IPS-18a (cell line): ENCODE measurements at regions not wholly inside any gene's neighbourhood (a gene's known extent, or its start where the extent isn't known, plus 50 kb on each side); places are given as distances from the start of the nearest gene placed in this dataset.

Source experiments
- H3K27ac ChIP-seq: one replicate; pipeline ENCODE4 v1.5.1; 2013; ENCODE audit warnings: low read length
- H3K27me3 ChIP-seq: one replicate; pipeline ENCODE4 v1.6.1; 2013; ENCODE audit warnings: mild to moderate bottlenecking, low read length; ENCODE audit not compliant: control insufficient read depth, insufficient read depth
- H3K36me3 ChIP-seq: one replicate; pipeline ENCODE4 v1.6.1; 2013; ENCODE audit warnings: low read depth, low read length; ENCODE audit not compliant: control insufficient read depth
- H3K4me1 ChIP-seq: one replicate; pipeline ENCODE4 v1.6.1; 2013; ENCODE audit warnings: low read depth, low read length; ENCODE audit not compliant: control insufficient read depth
- H3K4me3 ChIP-seq: one replicate; pipeline ENCODE4 v1.5.1; 2013; ENCODE audit warnings: low read length
- H3K9ac ChIP-seq: one replicate; pipeline ENCODE4 v1.6.1; 2013; ENCODE audit warnings: mild to moderate bottlenecking, low read length, moderate library complexity
- H3K9me3 ChIP-seq: one replicate; pipeline ENCODE4 v1.6.1; 2013; ENCODE audit warnings: low read depth, low read length; ENCODE audit not compliant: control insufficient read depth

DNA sequence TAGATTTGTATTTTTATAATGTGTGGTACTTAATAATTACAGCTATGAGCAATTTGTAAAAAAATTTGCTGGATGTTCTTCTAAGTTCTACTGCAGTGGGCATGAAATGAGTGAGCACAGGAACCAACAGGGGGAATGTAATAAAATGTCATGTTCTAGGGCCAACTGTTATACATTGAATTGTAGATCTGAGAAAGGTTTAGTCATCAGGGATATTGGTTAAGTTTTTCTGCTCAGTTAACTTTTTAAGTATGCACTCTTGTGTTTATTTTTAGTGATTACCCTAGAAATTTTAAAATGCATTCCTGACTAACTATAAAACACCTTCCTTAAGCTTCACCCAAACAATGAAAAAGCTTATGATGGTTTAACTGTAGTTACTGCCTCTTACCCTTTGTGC is 101.8 kb downstream of the CAND1 start:
- Histone ChIP-seq H3K36me3 (no peaks in the 10 kb centered on the region), H3K27ac (no peak overlapping the region), H3K9ac (no peak overlapping the region), H3K4me3 (no peak overlapping the region), H3K27me3 (no peaks in the 10 kb centered on the region), H3K9me3 (no peaks in the 10 kb centered on the region), H3K4me1 (no peaks in the 10 kb centered on the region)

DNA sequence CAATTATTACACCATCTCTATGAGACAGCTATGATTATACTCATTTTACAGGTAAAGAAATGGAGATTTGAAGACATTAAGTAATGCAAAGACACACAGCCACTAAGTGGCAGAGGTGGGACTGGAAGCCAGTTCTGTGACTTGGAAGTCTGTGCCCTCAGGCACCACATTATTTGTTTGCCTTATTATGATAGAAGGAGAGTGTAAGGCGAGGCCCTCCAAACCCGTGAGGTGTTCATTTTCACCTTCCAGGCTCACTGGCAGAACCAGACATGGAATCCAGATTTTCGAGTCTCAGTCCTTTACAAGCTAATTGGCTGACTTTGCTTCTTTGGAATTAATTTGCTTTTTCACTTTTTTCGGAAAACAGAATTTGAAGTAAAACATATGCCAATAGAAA is 107.9 kb downstream of the CAND1 start:
- Histone ChIP-seq H3K36me3 (no peaks in the 10 kb centered on the region), H3K9me3 (no peaks in the 10 kb centered on the region), H3K9ac (no peak overlapping the region), H3K27me3 (no peaks in the 10 kb centered on the region), H3K27ac (no peak overlapping the region), H3K4me3 (no peak overlapping the region), H3K4me1 (no peaks in the 10 kb centered on the region)

DNA sequence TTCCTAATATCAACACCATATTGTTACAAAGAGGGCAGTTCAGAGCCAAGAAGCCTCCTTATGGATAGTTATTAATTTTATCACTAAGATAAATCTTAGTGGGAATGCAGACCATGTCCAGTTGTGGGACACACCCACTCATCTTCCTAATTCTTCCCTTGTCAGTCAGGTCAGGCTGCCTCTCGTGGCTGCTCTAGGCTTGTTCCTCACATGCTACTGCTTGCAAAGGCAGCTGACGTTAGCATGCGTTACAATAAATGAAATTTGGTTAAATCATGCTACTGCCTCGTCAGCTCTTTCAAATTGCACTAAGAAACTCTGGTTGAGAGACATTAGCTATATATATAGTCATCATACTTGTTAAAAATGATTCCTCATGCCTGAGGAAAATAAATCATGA is 108.4 kb downstream of the CAND1 start:
- H3K36me3 ChIP-seq, result no peaks in the 10 kb centered on the region
- no peaks in the 10 kb centered on the region for H3K4me1 ChIP-seq
- H3K9ac ChIP-seq, result no peak overlapping the region
- H3K9me3 ChIP-seq, result no peaks in the 10 kb centered on the region
- no peak overlapping the region for H3K27ac ChIP-seq
- H3K27me3 ChIP-seq, result no peaks in the 10 kb centered on the region
- no peak overlapping the region for H3K4me3 ChIP-seq

DNA sequence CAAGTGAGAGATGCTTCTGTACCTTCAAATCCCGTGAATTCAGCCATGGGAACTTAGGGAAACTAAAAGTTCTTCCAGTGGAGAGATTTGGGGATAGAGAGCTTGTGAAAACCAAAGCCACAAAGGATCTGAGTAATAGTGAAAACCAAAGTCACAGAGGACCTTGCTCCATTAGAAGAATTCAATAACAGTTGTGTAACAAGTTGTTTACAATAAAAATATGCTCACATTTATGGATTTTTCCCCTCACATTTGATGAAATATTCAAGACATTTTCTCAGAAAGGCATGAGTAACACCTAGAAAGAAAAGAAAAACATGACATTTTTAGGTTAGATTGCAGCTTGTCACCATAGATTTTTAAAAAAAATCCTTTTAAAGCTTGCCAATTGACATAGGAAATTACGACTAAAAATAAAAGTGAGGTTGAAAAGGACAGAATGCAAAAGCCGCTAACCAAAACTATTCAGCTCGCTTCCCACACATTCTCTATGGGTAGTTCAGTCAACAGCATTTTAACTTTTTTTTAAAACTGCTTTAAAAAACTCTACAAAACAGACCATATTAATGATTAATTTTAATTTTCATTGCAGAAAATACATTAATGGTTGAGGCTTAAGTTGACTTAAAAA is 113.2 kb downstream of the CAND1 start:
- H3K9ac ChIP-seq, result no peak overlapping the region
- no peak overlapping the region for H3K27ac ChIP-seq
- no peaks in the 10 kb centered on the region for H3K27me3 ChIP-seq
- H3K4me3 ChIP-seq, result no peak overlapping the region
- no peaks in the 10 kb centered on the region for H3K9me3 ChIP-seq
- no peaks in the 10 kb centered on the region for H3K4me1 ChIP-seq
- no peaks in the 10 kb centered on the region for H3K36me3 ChIP-seq

DNA sequence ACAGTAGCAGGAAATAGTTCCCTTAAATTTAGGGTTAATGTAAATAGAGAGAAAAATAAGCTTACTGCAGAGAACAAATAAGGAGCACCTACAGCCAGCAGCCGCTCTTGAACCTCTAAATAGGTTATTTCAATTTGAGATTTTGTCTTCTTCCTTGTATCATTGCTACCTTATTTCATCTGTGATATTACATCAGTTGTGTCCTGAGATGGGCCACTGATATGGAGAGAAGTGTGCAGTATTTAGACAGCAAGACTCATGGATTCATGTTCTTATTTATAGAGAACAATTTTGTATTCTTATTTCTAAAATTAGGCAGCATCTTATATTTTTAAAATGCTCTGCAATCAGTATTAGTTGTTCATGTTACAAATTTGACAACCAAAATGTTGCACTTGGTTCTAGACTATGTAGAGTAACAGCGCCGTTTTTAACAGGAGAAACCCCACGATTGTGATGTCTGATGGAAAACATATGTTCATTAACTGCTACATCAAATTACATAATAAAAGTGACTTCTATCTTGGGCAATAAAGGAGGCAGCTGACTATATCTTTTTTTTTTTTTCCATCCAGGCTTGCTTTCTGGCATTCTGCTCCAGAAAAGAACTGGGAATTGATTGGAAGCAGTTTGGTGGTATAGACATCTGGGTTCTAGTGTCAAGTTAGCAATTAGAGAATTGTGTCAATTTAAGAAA is 117.9 kb downstream of the CAND1 start:
- Histone ChIP-seq H3K9me3 (no peaks in the 10 kb centered on the region), H3K36me3 (no peaks in the 10 kb centered on the region), H3K27me3 (no peaks in the 10 kb centered on the region), H3K4me3 (no peak overlapping the region), H3K27ac (no peak overlapping the region), H3K9ac (no peak overlapping the region), H3K4me1 (peaks cover 13% of the 10 kb centered on the region)

DNA sequence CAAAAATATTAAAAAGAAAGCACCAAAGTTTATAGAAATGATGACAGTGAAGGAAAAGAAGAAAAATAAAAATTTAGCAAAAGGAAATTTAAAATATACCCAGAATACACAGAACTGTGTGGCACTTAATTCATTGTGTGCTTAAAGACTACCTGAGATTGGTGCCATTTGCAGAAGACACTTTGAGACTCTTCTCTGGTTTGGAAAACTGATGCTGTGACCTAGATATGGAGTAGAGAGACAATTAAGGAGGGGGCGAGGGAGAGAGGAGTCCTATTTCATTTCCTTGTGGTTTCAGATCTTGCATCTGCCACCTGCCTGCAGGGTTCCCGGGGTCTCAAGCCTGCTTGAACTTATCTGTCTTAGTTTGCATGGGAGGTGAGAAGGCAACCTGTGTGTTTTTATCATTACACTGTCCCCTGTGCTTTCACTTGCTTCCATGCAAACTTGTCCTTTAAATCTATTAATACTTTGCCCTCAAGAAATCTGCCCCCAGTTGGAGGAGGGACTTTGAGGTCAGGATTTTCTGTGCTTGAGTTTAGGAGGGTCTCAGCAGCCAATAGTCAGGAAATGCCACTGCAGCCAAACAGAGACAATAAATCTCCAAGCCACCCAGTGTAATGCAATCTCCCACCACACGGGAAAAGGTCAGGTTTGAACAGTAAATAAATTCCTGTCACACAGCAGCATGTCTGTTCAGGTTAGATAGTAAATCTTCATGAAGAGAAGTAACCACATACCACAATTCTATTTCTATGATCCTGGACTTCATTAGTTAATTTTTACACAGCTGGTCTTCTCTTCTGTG is 119.4 kb downstream of the CAND1 start:
- H3K27ac ChIP-seq, result no peak overlapping the region
- H3K4me3 ChIP-seq, result no peak overlapping the region
- H3K9me3 ChIP-seq, result no peaks in the 10 kb centered on the region
- H3K36me3 ChIP-seq, result no peaks in the 10 kb centered on the region
- peaks cover 13% of the 10 kb centered on the region for H3K4me1 ChIP-seq
- no peaks in the 10 kb centered on the region for H3K27me3 ChIP-seq
- H3K9ac ChIP-seq, result no peak overlapping the region

DNA sequence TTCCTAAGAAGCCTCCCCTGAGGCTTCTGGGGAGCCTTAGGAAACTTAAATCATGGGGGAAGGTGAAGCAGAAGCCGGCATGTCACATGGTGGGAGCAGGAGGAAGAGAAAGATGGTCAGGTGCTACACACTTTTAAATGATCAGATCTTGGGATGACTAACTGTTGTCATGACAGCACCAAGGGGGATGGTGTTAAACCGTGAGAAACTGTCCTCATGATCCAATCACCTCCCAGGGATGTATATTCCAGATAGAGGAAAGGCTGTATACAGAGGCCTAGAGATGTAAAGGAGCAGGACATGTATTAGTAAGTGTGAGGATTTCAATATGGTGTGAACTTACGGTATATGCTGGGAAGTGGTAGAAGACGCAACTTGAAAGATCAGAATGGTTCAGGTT is 121.1 kb downstream of the CAND1 start:
- H3K27ac ChIP-seq, result no peak overlapping the region
- H3K36me3 ChIP-seq, result no peaks in the 10 kb centered on the region
- H3K9ac ChIP-seq, result no peak overlapping the region
- H3K4me3 ChIP-seq, result no peak overlapping the region
- no peaks in the 10 kb centered on the region for H3K27me3 ChIP-seq
- no peaks in the 10 kb centered on the region for H3K9me3 ChIP-seq
- peaks cover 13% of the 10 kb centered on the region for H3K4me1 ChIP-seq

DNA sequence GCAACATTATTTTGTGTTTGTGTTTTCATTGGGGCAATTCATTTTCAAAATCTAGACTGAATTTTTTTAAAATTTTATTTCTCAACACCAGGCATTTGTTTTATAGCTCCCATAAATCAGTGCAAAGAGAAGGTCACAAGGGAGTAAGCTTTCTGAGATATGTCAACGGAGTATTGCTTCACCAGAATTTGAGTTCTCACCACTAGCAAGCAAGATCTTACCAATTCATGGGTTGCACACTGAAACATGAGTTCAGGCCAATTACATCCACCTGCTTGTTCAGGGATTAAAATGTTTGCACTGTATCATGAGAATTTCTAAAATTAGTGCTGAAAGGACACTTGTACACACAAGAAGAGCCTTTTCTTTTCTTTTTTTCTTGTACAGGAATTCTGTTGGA is 121.9 kb downstream of the CAND1 start:
- Histone ChIP-seq H3K27me3 (no peaks in the 10 kb centered on the region), H3K4me3 (no peak overlapping the region), H3K27ac (no peak overlapping the region), H3K9me3 (no peaks in the 10 kb centered on the region), H3K4me1 (peaks cover 13% of the 10 kb centered on the region), H3K36me3 (no peaks in the 10 kb centered on the region), H3K9ac (no peak overlapping the region)

DNA sequence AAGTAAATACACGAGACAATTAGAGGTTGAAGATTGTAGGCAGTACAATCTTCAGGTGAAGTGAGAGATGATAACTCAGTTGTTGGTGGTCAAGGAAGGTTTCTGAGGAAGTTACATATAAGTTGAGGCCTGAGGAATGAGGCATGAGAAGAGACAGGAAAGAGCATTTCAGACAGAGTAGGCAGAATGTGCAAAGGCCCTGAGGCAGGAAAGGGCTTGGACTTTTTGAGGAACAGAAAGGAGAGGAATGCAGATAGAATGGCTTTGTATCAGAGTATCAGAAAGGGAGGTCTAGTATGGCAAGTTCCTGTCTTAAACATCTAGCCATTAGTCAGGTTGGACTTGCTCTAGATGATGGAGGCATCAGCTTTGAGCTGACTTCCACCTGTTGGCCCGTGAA is 122.5 kb downstream of the CAND1 start:
- Histone ChIP-seq H3K4me3 (no peak overlapping the region), H3K27me3 (no peaks in the 10 kb centered on the region), H3K9ac (no peak overlapping the region), H3K9me3 (no peaks in the 10 kb centered on the region), H3K36me3 (no peaks in the 10 kb centered on the region), H3K4me1 (peaks cover 13% of the 10 kb centered on the region), H3K27ac (no peak overlapping the region)

DNA sequence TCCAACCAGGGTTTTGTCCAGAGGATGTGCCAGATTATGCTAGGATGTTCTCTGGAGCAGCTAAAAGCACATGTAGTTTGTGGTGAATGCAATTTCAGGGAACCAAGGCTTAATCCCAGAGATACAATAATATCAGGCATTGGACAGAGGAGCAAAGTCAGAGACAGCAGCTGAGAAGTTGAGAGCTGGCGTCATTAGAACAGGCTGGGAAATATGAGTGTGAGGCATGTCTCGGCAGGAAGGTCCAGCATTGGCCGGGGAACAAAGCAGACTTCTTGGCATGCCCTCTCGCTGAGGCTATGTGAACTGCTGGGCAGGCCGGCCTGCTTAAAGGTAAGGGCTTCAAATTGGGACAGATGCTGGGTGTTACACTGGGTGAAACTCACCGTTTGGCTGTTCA is 125.4 kb downstream of the CAND1 start:
- Histone ChIP-seq H3K4me3 (no peak overlapping the region), H3K27ac (no peak overlapping the region), H3K36me3 (no peaks in the 10 kb centered on the region)

DNA sequence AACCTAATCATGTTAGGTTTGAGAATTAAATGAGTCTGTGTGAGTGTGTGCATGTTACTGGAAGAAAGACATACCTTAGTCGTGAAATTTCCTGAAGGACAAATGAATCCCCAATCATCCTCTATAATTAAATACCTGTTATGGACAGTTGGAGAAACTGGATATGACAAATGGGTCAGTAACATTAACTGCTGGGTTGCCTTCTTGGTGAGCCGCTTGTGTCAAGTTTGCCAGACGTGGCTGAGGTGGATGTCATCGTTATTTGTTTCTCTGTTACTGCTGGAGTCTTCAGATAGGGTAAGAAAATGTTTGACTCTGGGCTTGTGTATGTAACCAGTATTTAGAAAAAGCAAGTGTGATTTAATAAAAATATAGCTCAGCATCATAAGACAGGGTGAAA is 131.6 kb downstream of the CAND1 start:
- Histone ChIP-seq H3K36me3 (no peaks in the 10 kb centered on the region), H3K9me3 (no peaks in the 10 kb centered on the region), H3K27me3 (no peaks in the 10 kb centered on the region), H3K4me1 (no peaks in the 10 kb centered on the region), H3K9ac (no peak overlapping the region), H3K27ac (no peak overlapping the region), H3K4me3 (no peak overlapping the region)

More for the DNA sequence above, 125.4 kb downstream of the CAND1 start:
- Histone ChIP-seq H3K4me1 (no peaks in the 10 kb centered on the region), H3K9me3 (no peaks in the 10 kb centered on the region), H3K27me3 (no peaks in the 10 kb centered on the region), H3K9ac (no peak overlapping the region)
